NCI-H748 treated with DMSO at 0.1 percent for 48 hours (cell line): ENCODE measurements at regions not wholly inside any gene's neighbourhood (a gene's known extent, or its start where the extent isn't known, plus 50 kb on each side); places are given as distances from the start of the nearest gene placed in this dataset.
"Not testable (repeated sequence)": the region's sequence is repeated elsewhere in the genome, so short reads cannot be mapped to it uniquely, and the experiment has no call there.

Experiments used
- DNase-seq: peaks from one replicate; lab custom pipeline; 2025; lab: John Stamatoyannopoulos, UW

- DNase-seq: peak; percentile 46
Observed at GRCh38 chr4:152063621-152064240, 302.9 kb upstream of the GATB start.

- no peak for DNase-seq
Observed at GRCh38 chr4:152062936-152063620, 302.3 kb upstream of the GATB start.

DNA sequence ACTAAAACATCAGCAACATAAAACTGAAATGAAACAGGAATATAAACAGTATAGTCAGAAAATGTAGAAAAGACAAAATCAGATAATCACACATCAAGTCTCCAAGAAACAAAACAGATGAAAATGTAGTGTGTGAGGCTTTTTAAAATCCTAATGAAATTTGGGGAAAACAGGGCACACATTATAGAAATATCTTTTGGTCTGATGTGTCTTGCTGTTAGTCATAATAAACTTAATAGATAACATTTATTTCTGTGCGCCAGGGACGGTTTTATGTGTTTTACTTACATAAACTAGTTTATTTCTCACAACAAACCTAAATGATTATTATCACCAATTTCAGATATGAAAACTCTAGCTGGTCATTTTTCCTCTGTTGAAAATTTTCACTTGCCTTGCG, 293.9 kb upstream of the GATB start:
- DNase-seq: no peak

DNA sequence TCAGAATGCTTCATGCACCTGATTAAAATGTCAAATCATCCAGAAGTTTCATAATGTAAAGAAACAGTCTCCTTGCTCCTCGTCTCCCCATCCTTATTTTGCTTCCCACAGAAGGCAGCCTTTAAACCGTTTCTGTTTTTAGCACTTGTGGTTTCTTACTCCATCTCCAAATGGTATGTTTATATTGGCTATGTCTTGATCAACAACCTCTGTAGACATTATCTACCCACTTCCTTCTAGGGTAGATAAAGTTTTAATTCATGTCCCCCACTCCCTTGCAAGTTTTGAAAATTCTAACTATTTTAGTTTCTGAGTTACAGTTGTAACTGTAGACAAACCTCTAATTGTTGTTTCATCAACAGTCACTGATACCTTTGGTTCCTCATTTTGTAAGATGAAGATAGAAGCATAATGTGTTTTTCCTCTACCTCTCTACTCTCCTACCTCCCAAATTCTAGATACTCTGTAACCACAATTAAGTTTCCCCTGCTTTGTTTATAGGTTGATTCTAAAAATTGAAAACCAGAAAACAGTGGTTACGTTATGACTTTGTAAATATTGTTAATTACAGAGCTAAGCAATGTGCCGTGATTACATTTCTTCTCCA, 291.7 kb upstream of the GATB start:
- DNase-seq: no peak

DNA sequence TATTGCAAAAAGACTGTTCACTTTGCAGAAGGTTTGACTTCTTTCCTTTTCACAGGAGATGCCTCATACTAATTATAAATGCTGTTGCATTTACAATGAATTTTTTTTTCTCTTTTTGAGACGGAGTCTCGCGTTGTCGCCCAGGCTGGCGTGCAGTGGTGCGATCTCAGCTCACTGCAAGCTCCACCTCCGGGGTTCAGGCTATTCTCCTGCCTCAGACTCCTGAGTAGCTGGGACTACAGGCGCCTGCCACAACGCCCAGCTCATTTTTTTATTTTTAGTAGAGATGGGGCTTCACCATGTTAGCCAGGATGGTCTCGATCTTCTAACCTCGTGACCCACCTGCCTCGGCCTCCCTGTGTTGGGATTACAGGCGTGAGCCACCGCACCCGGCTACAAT, 290.5 kb upstream of the GATB start:
- not testable (repeated sequence) for DNase-seq

DNA sequence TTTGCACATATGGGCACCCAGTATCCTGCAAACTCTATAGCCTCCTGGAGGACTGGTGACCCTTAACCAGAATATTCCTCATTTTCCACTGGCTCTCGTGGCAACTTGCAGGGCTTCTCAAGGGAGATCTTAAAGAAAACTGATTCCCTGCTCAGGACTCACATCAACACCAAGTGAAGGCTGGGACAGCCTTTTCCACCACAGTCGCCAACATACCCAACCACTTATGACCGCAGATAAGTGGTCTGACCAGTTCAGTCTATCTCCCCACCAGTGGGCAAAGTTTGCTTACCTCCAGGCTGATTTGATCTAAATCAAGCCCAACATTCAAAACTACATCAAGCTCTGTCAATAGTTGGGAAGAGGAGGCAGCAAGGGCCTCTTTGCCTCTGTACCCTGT, 289.3 kb upstream of the GATB start:
- DNase-seq: no peak

GRCh38 chr4:152047451-152047850, 286.6 kb upstream of the GATB start:
- DNase-seq: no peak

DNA sequence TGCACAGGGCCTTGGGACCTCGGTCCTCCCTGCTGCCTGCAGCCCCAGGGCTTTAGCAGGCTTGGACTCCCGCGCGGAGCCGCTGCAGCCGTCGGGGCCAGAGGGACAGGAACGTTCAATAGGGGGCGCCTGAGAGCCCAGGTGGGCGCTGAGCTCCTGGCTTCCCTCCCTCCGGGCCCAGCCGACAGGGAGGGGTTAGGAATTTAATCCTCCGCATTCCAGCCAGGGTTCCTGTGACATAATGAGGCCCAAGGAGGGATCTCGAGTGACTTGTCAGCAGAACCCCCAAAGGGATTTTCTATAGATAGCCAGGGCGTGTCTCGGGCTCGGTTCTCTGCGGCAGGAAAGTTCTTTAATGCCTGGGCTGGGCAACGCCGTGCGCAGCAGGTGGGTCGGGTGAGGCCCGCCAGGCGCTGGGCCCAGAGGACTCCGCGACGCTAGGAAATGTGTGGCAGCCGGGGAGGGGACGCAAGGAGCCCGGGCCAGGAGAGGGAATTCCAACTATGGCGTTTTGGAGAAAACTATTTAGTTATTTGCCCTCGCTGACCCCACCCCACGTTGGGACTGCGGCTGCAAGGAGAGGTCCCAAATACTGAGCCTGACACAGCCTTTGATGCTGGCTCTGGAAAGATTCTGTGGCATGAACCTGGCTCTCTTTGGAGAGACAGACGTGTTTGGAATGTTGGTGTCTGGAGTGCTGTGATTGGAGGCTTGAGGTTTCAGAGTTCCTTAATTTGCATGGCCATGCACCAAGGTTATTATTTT, 285.2 kb upstream of the GATB start:
- no peak for DNase-seq

DNA sequence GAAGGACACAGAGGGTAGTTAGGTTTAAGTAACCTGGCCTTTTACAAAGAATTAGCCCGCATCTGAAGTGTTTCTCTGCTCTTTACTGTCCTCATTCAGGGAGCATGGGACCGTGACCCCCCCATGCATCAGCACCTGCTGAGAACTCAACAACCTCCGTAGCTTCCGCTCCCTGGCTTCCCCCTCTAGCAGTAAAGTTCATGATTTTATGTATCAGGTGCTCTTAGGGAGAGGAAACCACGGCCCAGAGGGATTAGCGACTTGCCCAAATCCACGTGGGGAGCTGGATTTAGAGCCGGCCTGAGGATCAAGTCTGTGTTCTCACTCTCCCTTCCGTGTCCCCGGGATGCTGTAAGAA, 284.6 kb upstream of the GATB start:
- DNase-seq: no peak

DNA sequence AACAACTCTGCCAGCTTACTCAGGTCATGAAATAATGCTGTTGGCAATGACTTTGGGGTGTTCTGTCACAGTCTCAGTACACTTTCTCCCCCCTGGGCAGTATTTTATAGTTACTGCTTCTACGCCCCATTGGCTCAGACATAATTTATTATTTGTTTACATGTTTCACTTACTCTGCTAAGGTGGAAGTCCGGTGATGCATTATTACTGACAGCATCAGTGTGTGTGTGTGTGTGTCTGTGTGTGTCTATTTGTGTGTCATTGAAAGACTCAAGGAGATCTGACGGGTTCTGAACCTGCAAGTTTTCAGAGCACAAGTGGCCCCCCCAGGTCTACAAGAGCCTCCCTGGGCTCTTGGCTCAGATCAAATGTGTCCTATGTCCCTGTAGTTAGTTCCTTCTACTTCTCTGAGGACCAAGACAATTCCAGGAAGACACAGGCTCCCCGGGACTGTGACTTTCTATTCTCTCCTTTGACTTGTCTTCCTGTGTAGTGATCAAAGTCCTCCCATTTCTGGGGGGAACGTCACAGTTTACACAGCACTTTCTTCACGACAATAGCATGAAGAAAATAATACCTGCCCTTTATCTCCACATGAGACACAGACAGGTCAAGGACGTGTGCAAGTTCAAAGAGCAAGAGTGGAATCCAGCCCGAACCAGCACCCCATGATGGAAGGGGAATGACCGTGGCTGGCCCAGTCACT, 283.7 kb upstream of the GATB start:
- DNase-seq: no peak

GRCh38 chr4:152041295-152041694, 280.5 kb upstream of the GATB start:
- DNase-seq: no peak

DNA sequence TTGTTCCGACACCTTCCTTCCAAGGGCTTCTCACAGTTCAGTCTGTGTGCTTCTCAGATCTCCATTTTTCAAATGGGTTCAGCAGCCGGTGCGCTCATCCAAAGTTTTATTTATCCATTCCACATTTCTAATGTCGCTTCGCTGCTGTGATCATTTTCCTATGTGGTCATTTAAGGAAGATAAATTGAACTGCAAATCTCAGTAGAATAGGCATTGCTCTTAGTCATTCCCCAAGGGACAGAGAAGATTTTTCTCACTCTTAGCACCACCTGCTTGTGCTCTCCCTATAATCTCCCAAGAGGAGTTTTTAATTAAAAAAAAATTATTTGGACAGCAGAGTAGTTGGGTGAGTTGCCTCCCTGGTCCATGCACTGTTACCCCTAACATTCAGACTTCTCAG, 278.9 kb upstream of the GATB start:
- no peak for DNase-seq

DNA sequence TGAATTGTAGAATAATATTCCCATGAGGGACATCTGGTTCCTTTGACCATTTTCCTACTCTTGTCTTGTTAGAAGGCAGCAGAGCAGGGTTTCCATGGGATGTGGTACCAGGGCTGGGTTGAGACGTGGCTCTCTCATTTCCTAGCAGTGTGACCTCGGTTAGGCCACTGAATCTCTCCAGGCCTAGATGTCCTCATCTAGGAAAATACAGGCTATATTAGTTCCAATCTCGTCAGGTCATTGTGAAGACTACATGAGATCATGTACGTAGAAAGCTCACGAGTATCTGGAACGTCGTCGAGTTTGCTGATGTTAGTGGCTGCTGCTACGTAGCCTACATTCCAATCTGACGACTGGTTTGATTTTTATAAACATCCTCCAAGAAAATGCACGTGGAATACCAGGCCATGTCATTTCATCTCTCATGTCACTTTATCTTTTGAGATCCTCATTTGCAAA, 278.2 kb upstream of the GATB start:
- no peak for DNase-seq

DNA sequence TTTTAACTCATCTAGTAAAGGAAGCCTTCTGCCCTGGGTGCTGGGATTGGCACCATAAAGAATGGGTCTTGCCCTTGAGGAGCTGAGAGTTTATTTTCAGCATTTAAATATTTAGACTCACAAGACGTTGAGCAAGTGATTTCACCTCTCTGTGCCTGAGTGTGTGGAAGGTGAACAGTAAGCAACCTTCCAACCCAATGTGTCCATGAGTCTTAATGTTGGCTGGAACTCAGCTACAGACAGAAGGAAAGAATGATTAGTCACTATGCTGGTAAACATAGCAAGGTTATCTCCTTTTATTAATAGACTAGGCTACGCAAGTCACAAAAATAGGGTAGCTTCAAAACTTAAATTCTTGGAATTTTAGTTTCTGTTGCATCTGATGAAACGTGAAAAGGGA, 277.4 kb upstream of the GATB start:
- DNase-seq: no peak

DNA sequence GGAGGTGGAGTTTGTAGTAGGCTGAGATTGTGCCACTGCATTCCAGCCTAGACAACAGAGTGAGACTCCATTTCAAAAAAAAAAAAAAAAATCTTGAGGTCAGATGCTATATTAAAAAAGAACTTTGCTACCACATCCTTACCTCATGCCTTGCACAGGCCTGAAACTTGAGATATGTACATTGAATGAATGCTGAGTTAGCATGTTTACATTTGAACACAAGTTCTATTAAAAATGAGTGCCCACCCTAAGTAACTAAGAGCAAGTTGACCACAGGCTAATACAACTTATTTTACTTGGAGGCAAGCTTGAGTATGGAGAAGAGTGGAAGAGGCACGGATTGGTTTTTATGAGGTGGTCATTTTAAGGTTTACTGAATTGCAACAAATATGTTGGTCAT, 276.6 kb upstream of the GATB start:
- no peak for DNase-seq

GRCh38 chr4:152033621-152034020, 272.8 kb upstream of the GATB start:
- no peak for DNase-seq

GRCh38 chr4:152032722-152033131, 271.9 kb upstream of the GATB start:
- DNase-seq: no peak

GRCh38 chr4:152029631-152030030, 268.8 kb upstream of the GATB start:
- no peak for DNase-seq

DNA sequence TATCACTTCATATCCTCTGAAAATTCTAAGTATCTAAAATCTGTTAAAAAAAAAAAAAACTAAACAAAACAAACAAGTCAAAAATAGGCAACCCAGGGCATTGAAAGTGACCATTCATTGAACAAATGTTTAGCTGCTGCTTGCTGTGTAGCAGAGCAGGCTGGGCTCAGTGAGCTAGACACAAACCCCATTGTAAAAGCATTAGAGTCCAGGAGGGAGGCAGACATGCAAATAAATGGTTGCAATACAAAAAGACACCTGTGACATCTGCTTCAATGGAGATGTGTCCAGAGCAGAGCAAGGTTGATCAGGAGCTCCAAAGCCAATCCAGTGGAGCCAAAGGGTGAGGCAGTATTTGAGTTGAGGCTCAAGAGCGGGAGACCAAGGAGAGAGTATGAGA, 267.3 kb upstream of the GATB start:
- DNase-seq: no peak

GRCh38 chr4:152024881-152025280, 264.1 kb upstream of the GATB start:
- DNase-seq: peak; percentile 36

- DNase-seq: no peak
Observed at GRCh38 chr4:152023674-152024073, 262.9 kb upstream of the GATB start.

DNA sequence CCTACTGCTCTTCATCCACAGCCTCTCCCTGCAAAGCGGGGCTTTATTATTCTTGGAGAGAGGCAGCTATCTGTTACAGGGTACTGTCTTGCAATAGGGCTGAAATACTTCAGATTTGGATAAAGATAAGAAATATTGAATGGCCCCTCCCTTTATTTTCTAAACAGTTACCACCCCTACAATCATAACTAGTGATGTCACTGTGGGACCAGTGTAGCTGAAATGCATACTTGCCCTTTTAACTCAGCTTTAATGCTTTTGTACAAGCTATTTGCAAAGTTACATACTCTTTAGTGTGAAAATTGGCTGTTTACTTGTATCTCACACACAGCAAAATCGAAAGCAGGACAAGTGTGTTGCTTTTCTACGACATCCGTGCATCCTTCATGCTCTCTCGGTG, 261.7 kb upstream of the GATB start:
- DNase-seq: no peak
